GM23248 (cell line): ENCODE measurements at regions not wholly inside any gene's neighbourhood (a gene's known extent, or its start where the extent isn't known, plus 50 kb on each side); places are given as distances from the start of the nearest gene placed in this dataset.

ENCODE experiments used
- DNase-seq: peaks from one replicate; pipeline ENCODE4 v3.0.0-alpha.2; 2015
- H2AFZ ChIP-seq: fragments of 200-600 bp; sonication (generic); 2 replicates; pipeline ENCODE4 v1.6.1; 2016; ENCODE audit warnings: antibody characterized with exemption
- H3F3A ChIP-seq: fragments of 200-600 bp; sonication (generic); 2 replicates; pipeline ENCODE4 v1.6.1; 2016; ENCODE audit warnings: mild to moderate bottlenecking, antibody characterized with exemption, mixed run types; ENCODE audit not compliant: insufficient read depth
- H3K27ac ChIP-seq: fragments of 200-600 bp; sonication (generic); 2 replicates; pipeline ENCODE4 v1.5.1; 2016; ENCODE audit warnings: mild to moderate bottlenecking
- H3K27me3 ChIP-seq: fragments of 200-600 bp; sonication (generic); replicated peaks from 2 replicates; pipeline ENCODE4 v1.6.1; 2016; ENCODE audit warnings: mild to moderate bottlenecking; ENCODE audit not compliant: insufficient read depth
- H3K36me3 ChIP-seq: fragments of 200-600 bp; sonication (generic); 2 replicates; pipeline ENCODE4 v1.6.1; 2016; ENCODE audit warnings: low read depth, mild to moderate bottlenecking
- H3K4me1 ChIP-seq: fragments of 200-600 bp; sonication (generic); 2 replicates; pipeline ENCODE4 v1.6.1; 2016; ENCODE audit warnings: mild to moderate bottlenecking; ENCODE audit not compliant: insufficient read depth
- H3K4me2 ChIP-seq: fragments of 200-600 bp; sonication (generic); one replicate; pipeline ENCODE4 v1.6.1; 2016; ENCODE audit warnings: mild to moderate bottlenecking; ENCODE audit not compliant: unreplicated experiment
- H3K4me3 ChIP-seq: fragments of 200-600 bp; sonication (generic); 2 replicates; pipeline ENCODE4 v1.5.1; 2016; ENCODE audit warnings: mild to moderate bottlenecking
- H3K79me2 ChIP-seq: fragments of 200-600 bp; sonication (generic); 2 replicates; pipeline ENCODE4 v1.6.1; 2016; ENCODE audit warnings: mild to moderate bottlenecking; ENCODE audit not compliant: insufficient read depth
- H3K9ac ChIP-seq: fragments of 200-600 bp; sonication (generic); 2 replicates; pipeline ENCODE4 v1.6.1; 2016; ENCODE audit warnings: mild to moderate bottlenecking
- H3K9me2 ChIP-seq: fragments of 200-600 bp; sonication (generic); 2 replicates; pipeline ENCODE4 v1.6.1; 2016; ENCODE audit warnings: mixed run types, mild to moderate bottlenecking, moderate library complexity; ENCODE audit not compliant: insufficient read depth
- H3K9me3 ChIP-seq: fragments of 200-600 bp; sonication (generic); one replicate; pipeline ENCODE4 v1.6.1; 2017; ENCODE audit warnings: low read depth
- H4K20me1 ChIP-seq: fragments of 200-600 bp; sonication (generic); 2 replicates; pipeline ENCODE4 v1.6.0; 2016; ENCODE audit not compliant: insufficient read depth
- EZH2 ChIP-seq: fragments of 200-600 bp; sonication (generic); IDR thresholded peaks from 2 replicates; pipeline ENCODE4 v1.6.1; 2018; ENCODE audit warnings: antibody characterized with exemption, mild to moderate bottlenecking; ENCODE audit not compliant: insufficient read depth, poor library complexity, severe bottlenecking
- EZH2phosphoT487 ChIP-seq: fragments of 200-600 bp; sonication (generic); IDR thresholded peaks from 2 replicates; pipeline ENCODE4 v1.6.1; 2018; ENCODE audit warnings: antibody characterized with exemption, moderate library complexity, mild to moderate bottlenecking, low read depth; ENCODE audit not compliant: insufficient read depth
- WGBS, 2 experiments: methylation state at CpG; one replicate each; pipeline ENCODE4 v1.1.6; 2015 to 2017; ENCODE audit warnings: low lambda C conversion rate in 2 of 2, low coverage in 1 of 2; ENCODE audit errors: missing lambda C conversion rate in 2 of 2; 5-methylcytosine and 5-hydroxymethylcytosine counted together
- in situ Hi-C: fragments of 300-500 bp; cut with MboI; formaldehyde crosslinking; loops from 2 replicates; pipeline ENCODE4 v1.15.0; 2020

DNA sequence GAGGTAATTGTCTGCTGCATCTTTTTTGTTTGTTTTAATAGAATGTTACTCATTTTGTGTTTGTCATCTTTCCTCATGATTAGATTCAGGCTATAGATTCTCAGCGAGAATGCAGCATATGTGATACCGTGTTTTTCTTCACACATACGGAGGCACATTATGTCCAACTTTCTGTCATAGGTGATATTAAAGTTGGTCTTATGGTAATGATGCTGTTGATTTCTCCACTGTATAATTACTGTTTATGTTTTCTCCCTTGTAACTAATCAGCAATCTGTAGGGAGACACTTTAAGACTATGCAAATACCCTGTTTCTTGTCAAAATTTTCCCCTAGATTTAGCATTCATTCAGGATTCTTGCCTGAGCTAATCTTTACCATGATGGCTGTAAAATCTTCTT, 87.6 kb downstream of the CLDN1 start:
- no peaks in the 10 kb centered on the region for H4K20me1 ChIP-seq
- no peak overlapping the region for H3K4me2 ChIP-seq
- H3K4me3 ChIP-seq = no peak overlapping the region
- H3K4me1 ChIP-seq = peaks cover 25% of the 10 kb centered on the region
- in situ Hi-C loops = no loop called here
- TF ChIP-seq EZH2phosphoT487 = no peak
- no peak for TF ChIP-seq EZH2
- no peak overlapping the region for H3K27ac ChIP-seq
- no peaks in the 10 kb centered on the region for H3K9me3 ChIP-seq
- H3F3A ChIP-seq = peaks cover 31% of the 10 kb centered on the region
- no peak overlapping the region for H2AFZ ChIP-seq
- no peaks in the 10 kb centered on the region for H3K36me3 ChIP-seq
- WGBS, 2 experiments = 89 to 92% methylated on average over 3 of the region's 3 CpGs
- H3K27me3 ChIP-seq = no peaks in the 10 kb centered on the region
- H3K9me2 ChIP-seq = no peaks in the 10 kb centered on the region
- H3K79me2 ChIP-seq = no peaks in the 10 kb centered on the region
- no peak for DNase-seq
- no peak overlapping the region for H3K9ac ChIP-seq

- H3K9me3 ChIP-seq = no peaks in the 10 kb centered on the region
- H3K9me2 ChIP-seq = no peaks in the 10 kb centered on the region
- peak overlapping the region; percentile 21 for H3K4me2 ChIP-seq
- H3K27ac ChIP-seq = no peak overlapping the region
- no peak overlapping the region for H3K9ac ChIP-seq
- in situ Hi-C loops = loop anchor here (10.0 kb wide), 2 partner anchors 95 to 195 kb away; partner anchors contain the start of gene CLDN1
- H3K36me3 ChIP-seq = no peaks in the 10 kb centered on the region
- no peaks in the 10 kb centered on the region for H3K79me2 ChIP-seq
- 80 to 82% methylated on average over 4 of the region's 4 CpGs for WGBS, 2 experiments
- H3K4me3 ChIP-seq = no peak overlapping the region
- TF ChIP-seq EZH2 (no peak), EZH2phosphoT487 (no peak)
- no peaks in the 10 kb centered on the region for H4K20me1 ChIP-seq
- H3F3A ChIP-seq = peaks cover 32% of the 10 kb centered on the region
- H3K27me3 ChIP-seq = no peaks in the 10 kb centered on the region
- peak; percentile 41 for DNase-seq
- H2AFZ ChIP-seq = no peak overlapping the region
- H3K4me1 ChIP-seq = peaks cover 25% of the 10 kb centered on the region
Measured at GRCh38 chr3:190229632-190230424, 92.4 kb downstream of the CLDN1 start.

DNA sequence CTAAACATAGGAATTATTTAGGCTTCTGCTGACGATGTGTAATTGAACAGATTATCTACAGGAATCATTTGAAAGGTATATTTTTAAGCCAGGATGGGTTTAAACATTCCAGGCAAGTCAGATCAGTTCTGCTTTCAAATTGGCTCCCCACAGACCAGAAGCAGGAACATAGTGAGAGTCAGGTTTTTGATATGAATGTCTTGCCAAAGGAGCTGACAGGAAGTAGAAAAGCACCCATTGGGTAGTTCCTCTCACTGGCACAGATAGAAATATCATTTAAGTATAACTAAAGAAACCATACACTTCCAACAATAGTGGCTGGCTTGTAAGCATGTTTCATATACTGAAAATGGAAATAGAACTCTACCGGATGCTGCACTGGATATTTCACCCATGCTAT, 95.2 kb downstream of the CLDN1 start:
- H3F3A ChIP-seq = peaks cover 20% of the 10 kb centered on the region
- no peaks in the 10 kb centered on the region for H3K9me3 ChIP-seq
- H3K79me2 ChIP-seq = no peaks in the 10 kb centered on the region
- H3K4me1 ChIP-seq = peaks cover 17% of the 10 kb centered on the region
- no peaks in the 10 kb centered on the region for H3K9me2 ChIP-seq
- no peak overlapping the region for H3K9ac ChIP-seq
- H3K4me2 ChIP-seq = no peak overlapping the region
- no peak overlapping the region for H3K27ac ChIP-seq
- H4K20me1 ChIP-seq = no peaks in the 10 kb centered on the region
- H2AFZ ChIP-seq = no peak overlapping the region
- no peak for TF ChIP-seq EZH2phosphoT487
- no peak for TF ChIP-seq EZH2
- DNase-seq = no peak
- in situ Hi-C loops = loop anchor here (10.0 kb wide), 2 partner anchors 98 to 198 kb away; partner anchors contain the start of gene CLDN1
- no peaks in the 10 kb centered on the region for H3K36me3 ChIP-seq
- H3K4me3 ChIP-seq = no peak overlapping the region
- H3K27me3 ChIP-seq = no peaks in the 10 kb centered on the region
- 96 to 100% methylated on average over 2 of the region's 2 CpGs for WGBS, 2 experiments

DNA sequence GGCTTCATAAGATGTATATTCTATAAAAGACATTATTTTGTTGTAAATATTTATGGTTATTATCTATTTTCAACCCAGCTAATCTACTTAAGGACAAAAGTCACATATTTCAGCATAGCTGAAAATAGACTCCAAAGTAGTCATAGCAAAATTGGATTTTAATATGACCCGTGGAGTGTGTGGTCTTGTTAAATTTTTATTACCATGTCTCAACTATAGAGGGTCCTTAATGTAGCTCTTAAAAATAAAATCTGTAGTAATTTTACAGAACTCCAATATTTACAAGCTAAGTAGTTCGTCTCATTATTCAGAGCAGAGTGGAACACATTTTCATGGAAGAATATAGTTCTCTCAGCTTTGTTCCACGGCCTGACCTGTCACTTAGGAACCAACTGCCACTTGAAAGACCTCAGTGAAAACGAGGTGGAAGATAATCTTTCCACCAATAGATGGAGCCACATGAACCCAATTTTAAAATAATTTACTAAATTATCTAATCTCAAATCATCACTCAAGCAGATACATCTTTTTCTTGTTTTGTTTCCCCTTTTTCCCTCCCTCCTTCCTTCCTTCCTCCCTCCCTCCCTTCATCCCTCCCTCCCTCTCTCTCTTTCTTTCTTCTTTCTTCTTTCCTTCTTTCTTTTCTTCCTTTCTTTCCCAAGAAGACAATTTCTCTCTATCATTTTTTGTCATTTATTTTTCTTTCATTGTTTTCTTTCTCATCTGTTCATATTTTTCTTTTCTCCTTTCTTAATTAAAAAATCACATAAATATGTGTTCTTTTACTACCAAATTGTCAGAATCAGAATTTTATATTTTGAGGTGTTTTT, 97.2 kb downstream of the CLDN1 start:
- TF ChIP-seq EZH2phosphoT487 = no peak
- TF ChIP-seq EZH2 = no peak
- WGBS, 2 experiments = 24 to 26% methylated on average over 4 of the region's 4 CpGs
- Histone ChIP-seq H3K9me2 (no peaks in the 10 kb centered on the region), H3K4me1 (no peaks in the 10 kb centered on the region; the same call in 1 of the 2 replicates), H3K9ac (no peak overlapping the region), H3K4me2 (no peak overlapping the region), H3F3A (peaks cover 6% of the 10 kb centered on the region), H3K36me3 (no peaks in the 10 kb centered on the region), H3K4me3 (no peak overlapping the region), H3K27me3 (no peaks in the 10 kb centered on the region), H3K9me3 (no peaks in the 10 kb centered on the region), H2AFZ (no peak overlapping the region), H3K27ac (no peak overlapping the region), H4K20me1 (no peaks in the 10 kb centered on the region), H3K79me2 (no peaks in the 10 kb centered on the region)
- in situ Hi-C loops = loop anchor here (10.0 kb wide), 2 partner anchors 100 to 200 kb away; partner anchors contain the start of gene CLDN1
- DNase-seq = peak; percentile 64
